BE2C (cell line): ENCODE measurements at regions not wholly inside any gene's neighbourhood (a gene's known extent, or its start where the extent isn't known, plus 50 kb on each side); places are given as distances from the start of the nearest gene placed in this dataset.

ENCODE experiments used
- DNase-seq: peaks from one replicate; pipeline ENCODE4 v3.0.0-alpha.2; 2020
- H3K27me3 ChIP-seq: fragments of 250-450 bp; sonication (Bioruptor Pico); 2 replicates; pipeline ENCODE4 v1.5.1; 2020; ENCODE audit warnings: mild to moderate bottlenecking
- H3K36me3 ChIP-seq: fragments of 250-450 bp; sonication (Bioruptor Pico); 2 replicates; pipeline ENCODE4 v1.5.1; 2020; ENCODE audit warnings: mild to moderate bottlenecking
- H3K4me1 ChIP-seq: fragments of 250-450 bp; sonication (Bioruptor Pico); 2 replicates; pipeline ENCODE4 v1.5.1; 2020
- H3K4me3 ChIP-seq: 2 replicates; pipeline ENCODE4 v1.5.1; 2011; ENCODE audit warnings: low read depth, low read length
- H3K9me3 ChIP-seq: fragments of 250-450 bp; sonication (Bioruptor Pico); 2 replicates; pipeline ENCODE4 v1.5.1; 2020
- CTCF ChIP-seq: IDR thresholded peaks from 2 replicates; pipeline ENCODE4 v1.5.1; 2012; ENCODE audit warnings: mild to moderate bottlenecking, low read depth, low read length

GRCh38 chr5:158410976-158411375 lies 552.0 kb upstream of the CLINT1 start:
- no peaks in the 10 kb centered on the region for H3K36me3 ChIP-seq
- no peak overlapping the region for H3K4me3 ChIP-seq
- H3K9me3 ChIP-seq = no peaks in the 10 kb centered on the region
- no peak for DNase-seq
- no peaks in the 10 kb centered on the region for H3K27me3 ChIP-seq
- 0 out of 2 replicates have a peak, but pooled peaks cover 3% of the 10 kb centered on the region for H3K4me1 ChIP-seq
- no peak for TF ChIP-seq CTCF

GRCh38 chr5:158409507-158409906 lies 550.6 kb upstream of the CLINT1 start:
- no peaks in the 10 kb centered on the region for H3K27me3 ChIP-seq
- DNase-seq = no peak
- H3K4me3 ChIP-seq = no peak overlapping the region
- no peaks in the 10 kb centered on the region for H3K36me3 ChIP-seq
- H3K9me3 ChIP-seq = no peaks in the 10 kb centered on the region
- TF ChIP-seq CTCF = no peak
- H3K4me1 ChIP-seq = 0 out of 2 replicates have a peak, but pooled peaks cover 4% of the 10 kb centered on the region

GRCh38 chr5:158407824-158408195 lies 548.9 kb upstream of the CLINT1 start:
- no peaks in the 10 kb centered on the region for H3K9me3 ChIP-seq
- DNase-seq = no peak
- H3K27me3 ChIP-seq = no peaks in the 10 kb centered on the region
- no peaks in the 10 kb centered on the region for H3K36me3 ChIP-seq
- no peak overlapping the region for H3K4me3 ChIP-seq
- H3K4me1 ChIP-seq = 0 out of 2 replicates have a peak, but pooled peaks cover 4% of the 10 kb centered on the region
- no peak for TF ChIP-seq CTCF

GRCh38 chr5:158406884-158407823 lies 548.2 kb upstream of the CLINT1 start:
- Histone ChIP-seq H3K9me3 (no peaks in the 10 kb centered on the region), H3K4me3 (no peak overlapping the region), H3K4me1 (0 out of 2 replicates have a peak, but pooled peaks cover 4% of the 10 kb centered on the region), H3K36me3 (no peaks in the 10 kb centered on the region), H3K27me3 (no peaks in the 10 kb centered on the region)
- TF ChIP-seq CTCF = no peak
- no peak for DNase-seq

GRCh38 chr5:158398360-158399201 lies 539.6 kb upstream of the CLINT1 start:
- no peak for TF ChIP-seq CTCF
- H3K9me3 ChIP-seq = no peaks in the 10 kb centered on the region
- no peak for DNase-seq
- H3K27me3 ChIP-seq = no peaks in the 10 kb centered on the region
- H3K4me1 ChIP-seq = no peaks in the 10 kb centered on the region
- no peak overlapping the region for H3K4me3 ChIP-seq
- H3K36me3 ChIP-seq = no peaks in the 10 kb centered on the region
